Endothelial cell of umbilical vein (primary cell): ENCODE measurements at regions not wholly inside any gene's neighbourhood (a gene's known extent, or its start where the extent isn't known, plus 50 kb on each side); places are given as distances from the start of the nearest gene placed in this dataset.

Source experiments
- CTCF ChIP-seq, 2 donors: IDR thresholded peaks; 1 replicate in 1 of 2; 2 replicates in 1 of 2; pipeline ENCODE4 v1.5.1; 2011; ENCODE audit warnings: low read length in 2 of 2, mild to moderate bottlenecking in 2 of 2, moderate library complexity in 2 of 2, control low read depth in 1 of 2, inconsistent platforms in 1 of 2, low read depth in 1 of 2; ENCODE audit not compliant: insufficient read depth in 1 of 2; ENCODE audit errors: extremely low read depth in 1 of 2
- POLR2AphosphoS5 ChIP-seq: IDR thresholded peaks from 2 replicates; pipeline ENCODE4 v1.6.1; 2012; ENCODE audit warnings: low read depth, mild to moderate bottlenecking, control low read depth, low read length, moderate library complexity; ENCODE audit not compliant: insufficient read depth

- TF ChIP-seq POLR2AphosphoS5 (no peak), CTCF (IDR thresholded peaks at IDR 0.05; ENCODE audit: extremely low read depth in 1 of 2, insufficient read depth in 1 of 2, low read depth in 1 of 2, low read length in 2 of 2) (no peak)
Observed at GRCh38 chr3:107220538-107220937, 156.7 kb upstream of the CCDC54 start.
